Loucy (cell line): ENCODE measurements at regions not wholly inside any gene's neighbourhood (a gene's known extent, or its start where the extent isn't known, plus 50 kb on each side); places are given as distances from the start of the nearest gene placed in this dataset.

Experiments
- H2AFZ ChIP-seq: fragments of 200-600 bp; sonication (generic); 2 replicates; pipeline ENCODE4 v1.6.0; 2016; ENCODE audit warnings: antibody characterized with exemption, mild to moderate bottlenecking, low read length, moderate library complexity
- H3F3A ChIP-seq: fragments of 200-600 bp; 2 replicates; pipeline ENCODE4 v1.6.0; 2016; ENCODE audit warnings: antibody characterized with exemption, low read depth, mild to moderate bottlenecking
- H3K27me3 ChIP-seq: fragments of 200-600 bp; sonication (generic); 2 replicates; pipeline ENCODE4 v1.6.1; 2014; ENCODE audit warnings: low read length, mild to moderate bottlenecking; ENCODE audit not compliant: insufficient read depth, poor library complexity, severe bottlenecking
- H3K36me3 ChIP-seq: fragments of 200-600 bp; sonication (generic); 2 replicates; pipeline ENCODE4 v1.6.1; 2016; ENCODE audit warnings: low read length; ENCODE audit not compliant: insufficient read depth
- H3K4me1 ChIP-seq: fragments of 200-600 bp; sonication (generic); 2 replicates; pipeline ENCODE4 v1.5.1; 2014; ENCODE audit warnings: low read length, mild to moderate bottlenecking; ENCODE audit not compliant: insufficient read depth, poor library complexity, severe bottlenecking
- H3K4me2 ChIP-seq: fragments of 200-600 bp; sonication (generic); 2 replicates; pipeline ENCODE4 v1.6.0; 2014; ENCODE audit warnings: antibody characterized with exemption, low read length, low read depth, mild to moderate bottlenecking; ENCODE audit not compliant: poor library complexity, severe bottlenecking
- H3K4me3 ChIP-seq: fragments of 200-600 bp; sonication (generic); 2 replicates; pipeline ENCODE4 v1.5.1; 2014; ENCODE audit warnings: low read length, mild to moderate bottlenecking, mixed read lengths; ENCODE audit not compliant: poor library complexity, severe bottlenecking
- H3K79me2 ChIP-seq: fragments of 200-600 bp; sonication (generic); 2 replicates; pipeline ENCODE4 v1.6.1; 2014; ENCODE audit warnings: low read length; ENCODE audit not compliant: insufficient read depth
- H3K9ac ChIP-seq: fragments of 200-600 bp; sonication (generic); 2 replicates; pipeline ENCODE4 v1.6.0; 2014; ENCODE audit warnings: mild to moderate bottlenecking, low read depth, low read length, moderate library complexity; ENCODE audit not compliant: poor library complexity, severe bottlenecking
- H3K9me2 ChIP-seq: fragments of 200-600 bp; sonication (generic); replicated peaks from 2 replicates; pipeline ENCODE4 v1.6.1; 2016; ENCODE audit warnings: low read depth, low read length, mixed read lengths
- H3K9me3 ChIP-seq: fragments of 200-600 bp; sonication (generic); 2 replicates; pipeline ENCODE4 v1.6.1; 2014; ENCODE audit warnings: mild to moderate bottlenecking, antibody characterized with exemption, low read length, low read depth; ENCODE audit not compliant: insufficient read depth
- H4K20me1 ChIP-seq: fragments of 200-600 bp; sonication (generic); 2 replicates; pipeline ENCODE4 v1.6.0; 2014; ENCODE audit warnings: antibody characterized with exemption, low read length, mild to moderate bottlenecking; ENCODE audit not compliant: insufficient read depth, poor library complexity, severe bottlenecking
- CTCF ChIP-seq: fragments of 200-600 bp; sonication (generic); conservative IDR thresholded peaks from 2 replicates; pipeline ENCODE4 v1.5.1; 2014; ENCODE audit warnings: mild to moderate bottlenecking, antibody characterized with exemption, low read length
- EZH2phosphoT487 ChIP-seq: fragments of 200-600 bp; IDR thresholded peaks from 2 replicates; pipeline ENCODE4 v1.6.1; 2018; ENCODE audit warnings: antibody characterized with exemption, mild to moderate bottlenecking, moderate library complexity, borderline replicate concordance

GRCh38 chr19:30159636-30160035 is 212.5 kb upstream of the ZNF536 start:
- Histone ChIP-seq H3K9ac (no peak overlapping the region), H3K4me1 (no peaks in the 10 kb centered on the region), H4K20me1 (no peaks in the 10 kb centered on the region), H3K36me3 (no peaks in the 10 kb centered on the region), H3F3A (no peaks in the 10 kb centered on the region), H3K4me2 (no peak overlapping the region), H2AFZ (no peak overlapping the region), H3K9me2 (no peaks in the 10 kb centered on the region), H3K79me2 (no peaks in the 10 kb centered on the region), H3K4me3 (no peak overlapping the region), H3K9me3 (no peaks in the 10 kb centered on the region), H3K27me3 (no peaks in the 10 kb centered on the region)
- no peak for TF ChIP-seq EZH2phosphoT487
- TF ChIP-seq CTCF = no peak

- Histone ChIP-seq H3K27me3 (no peaks in the 10 kb centered on the region), H3K36me3 (no peaks in the 10 kb centered on the region), H3K4me2 (no peak overlapping the region), H3K4me3 (no peak overlapping the region), H3F3A (no peaks in the 10 kb centered on the region), H3K4me1 (no peaks in the 10 kb centered on the region), H4K20me1 (no peaks in the 10 kb centered on the region), H3K9me3 (no peaks in the 10 kb centered on the region), H3K9me2 (no peaks in the 10 kb centered on the region), H3K9ac (no peak overlapping the region), H3K79me2 (no peaks in the 10 kb centered on the region), H2AFZ (no peak overlapping the region)
- TF ChIP-seq CTCF = no peak
Measured at GRCh38 chr19:30160426-30160825, 211.8 kb upstream of the ZNF536 start.

GRCh38 chr19:30161021-30161655 is 211.0 kb upstream of the ZNF536 start:
- Histone ChIP-seq H3K4me3 (no peak overlapping the region), H3F3A (no peaks in the 10 kb centered on the region)

More at GRCh38 chr19:30161021-30161655, 211.0 kb upstream of the ZNF536 start:
- Histone ChIP-seq H4K20me1 (no peaks in the 10 kb centered on the region), H3K27me3 (no peaks in the 10 kb centered on the region), H3K4me1 (no peaks in the 10 kb centered on the region), H3K9me3 (no peaks in the 10 kb centered on the region), H3K9me2 (no peaks in the 10 kb centered on the region), H3K4me2 (no peak overlapping the region), H2AFZ (no peak overlapping the region), H3K9ac (no peak overlapping the region), H3K36me3 (no peaks in the 10 kb centered on the region), H3K79me2 (no peaks in the 10 kb centered on the region)
- no peak for TF ChIP-seq EZH2phosphoT487
- no peak for TF ChIP-seq CTCF
